Retina (tissue), 1 donor: ENCODE measurements at regions not wholly inside any gene's neighbourhood (a gene's known extent, or its start where the extent isn't known, plus 50 kb on each side); places are given as distances from the start of the nearest gene placed in this dataset.

Experiments used
- DNase-seq: peaks from one replicate; pipeline ENCODE4 v3.0.0-alpha.2; 2016

DNA sequence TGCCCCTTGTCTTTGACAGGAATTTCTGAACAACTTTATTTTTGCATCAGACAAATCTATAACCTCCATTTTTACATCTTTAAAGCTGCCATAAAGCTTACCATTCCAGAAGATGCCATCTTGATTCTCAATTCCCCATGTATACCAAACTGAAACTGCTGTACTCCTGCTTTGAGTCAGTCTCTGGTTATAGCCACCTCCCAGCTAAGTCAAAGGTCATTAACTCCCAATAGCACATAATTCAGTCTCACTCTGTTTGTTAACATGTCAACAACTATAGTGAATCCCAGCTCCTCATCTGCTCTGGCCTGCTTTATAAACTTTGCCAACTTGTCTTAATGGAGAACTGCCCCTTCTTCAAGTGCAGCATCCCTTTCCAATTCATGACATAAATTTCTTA, 343.6 kb downstream of the FRK start:
- no peak for DNase-seq

DNA sequence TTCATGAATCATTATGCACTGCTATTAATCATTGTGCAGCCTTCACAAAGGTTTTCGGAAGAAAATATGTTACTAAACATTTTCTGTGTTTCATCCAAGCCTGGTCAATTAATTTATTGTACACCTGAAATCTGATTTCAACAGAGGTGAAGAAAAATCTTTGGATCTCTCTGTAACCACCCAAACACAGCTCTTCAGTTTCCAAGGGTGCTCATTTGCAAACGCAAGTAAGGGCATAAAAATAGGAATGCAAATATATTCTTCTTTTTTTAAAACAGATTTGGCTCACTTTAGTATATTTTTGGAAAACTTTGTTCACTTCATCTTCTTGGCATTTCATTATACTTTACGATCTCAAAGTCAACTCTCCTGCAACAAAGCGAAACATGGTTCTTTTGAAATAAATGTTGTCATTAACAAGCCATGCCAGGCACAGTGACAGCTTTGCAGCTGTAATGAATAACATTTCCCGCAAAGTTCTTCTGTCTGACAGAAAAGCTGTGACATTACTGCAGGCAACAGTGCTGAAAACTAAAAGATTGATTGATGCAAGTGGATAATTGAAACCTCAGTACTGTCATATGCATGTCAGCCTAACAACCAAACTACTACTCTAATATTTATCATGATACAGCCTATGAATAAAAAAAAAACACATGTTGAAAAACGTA, 348.3 kb downstream of the FRK start:
- no peak for DNase-seq

DNA sequence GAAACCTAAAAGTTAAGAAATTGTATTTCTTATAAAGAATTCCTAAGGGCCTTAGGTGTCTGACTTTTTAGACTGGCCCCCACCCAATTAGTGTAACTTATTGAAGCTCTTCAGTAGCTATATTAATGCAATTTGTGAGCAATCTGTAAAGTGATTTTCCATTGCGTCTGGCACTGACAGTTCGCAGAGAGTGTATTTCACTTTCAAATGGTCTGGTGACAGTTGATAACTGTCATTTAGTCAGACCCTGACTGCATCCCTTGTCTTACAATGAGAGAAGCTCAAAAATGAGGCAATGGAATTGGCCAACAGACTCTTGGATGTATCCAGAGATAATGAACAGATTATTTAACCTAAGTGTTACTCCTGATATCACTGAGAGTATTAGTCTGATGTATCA, 351.8 kb downstream of the FRK start:
- no peak for DNase-seq

DNA sequence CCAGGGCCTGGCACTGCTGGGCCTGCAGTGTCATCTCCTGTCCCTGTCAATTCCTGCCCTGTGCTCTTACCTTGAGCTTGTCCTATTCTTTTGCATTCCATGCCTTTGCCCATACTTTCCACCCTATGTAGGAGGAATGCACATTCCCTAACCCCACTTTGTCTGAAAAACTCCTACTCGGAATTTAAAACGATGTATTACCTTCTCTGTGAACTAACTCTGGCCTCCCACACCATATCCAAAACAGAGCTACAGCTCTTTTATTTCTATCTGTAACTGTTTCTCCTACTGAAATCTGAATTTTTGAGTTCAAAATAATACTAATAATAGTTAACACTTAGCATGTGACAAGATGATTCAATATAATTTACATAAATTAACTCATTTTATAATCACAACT, 353.7 kb downstream of the FRK start:
- no peak for DNase-seq

DNA sequence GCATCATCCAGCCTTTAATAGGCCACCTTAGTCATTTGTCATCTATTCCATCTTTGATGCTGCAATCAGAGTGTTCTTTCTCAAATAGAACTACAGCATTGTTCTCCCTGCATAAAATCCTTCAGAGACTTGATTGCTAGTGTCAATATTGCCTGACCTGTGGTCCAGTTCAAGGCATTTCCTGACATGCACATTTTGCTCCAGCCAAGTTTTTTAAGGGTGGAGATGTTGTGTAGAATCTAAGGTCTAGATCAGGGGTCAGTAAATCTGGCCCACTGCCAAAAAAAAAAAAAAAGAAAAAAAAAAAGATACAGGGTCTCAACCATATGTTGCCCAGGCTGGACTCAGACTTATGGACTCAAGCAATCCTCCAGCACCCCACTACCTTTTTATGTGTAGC, 354.4 kb downstream of the FRK start:
- DNase-seq = no peak

DNA sequence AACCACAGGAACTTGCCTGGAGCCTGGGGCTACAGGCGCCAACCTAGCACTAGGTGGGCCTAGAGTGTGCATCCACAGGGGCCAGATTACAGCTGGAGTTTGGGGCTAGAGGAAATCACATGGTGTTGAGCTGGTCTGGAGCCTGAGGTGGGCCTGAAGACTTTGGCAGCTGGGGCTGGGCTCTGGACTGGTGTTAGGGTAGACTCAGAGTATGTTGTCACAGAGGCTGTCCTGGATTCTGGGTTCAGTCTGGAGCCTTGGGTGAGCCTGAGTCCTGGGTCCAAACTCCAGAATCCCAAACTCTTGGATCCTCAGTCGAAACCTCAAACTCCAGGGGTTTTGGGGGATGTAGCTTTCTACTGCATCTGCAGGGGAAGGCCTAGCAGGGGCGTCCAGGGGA, 356.7 kb downstream of the FRK start:
- DNase-seq = no peak

DNA sequence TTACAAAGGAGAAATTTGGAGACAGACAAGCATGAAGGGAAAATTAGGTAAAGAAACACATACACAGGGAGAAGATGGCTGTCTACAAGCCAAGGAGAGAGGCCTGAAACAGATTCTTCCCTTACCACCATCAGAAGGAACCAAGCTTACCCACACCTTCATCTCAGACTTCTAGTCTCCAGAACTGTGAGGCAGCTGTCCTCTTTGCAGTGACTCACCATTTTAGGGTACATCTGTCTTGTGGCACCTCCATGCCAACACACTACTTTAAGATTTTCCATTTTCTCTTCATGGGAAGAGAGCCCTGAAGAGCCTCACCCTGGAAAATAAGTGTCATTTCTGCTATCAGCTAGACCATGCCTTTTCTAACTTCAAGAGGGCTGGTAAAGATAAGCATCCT, 369.3 kb downstream of the FRK start:
- no peak for DNase-seq

DNA sequence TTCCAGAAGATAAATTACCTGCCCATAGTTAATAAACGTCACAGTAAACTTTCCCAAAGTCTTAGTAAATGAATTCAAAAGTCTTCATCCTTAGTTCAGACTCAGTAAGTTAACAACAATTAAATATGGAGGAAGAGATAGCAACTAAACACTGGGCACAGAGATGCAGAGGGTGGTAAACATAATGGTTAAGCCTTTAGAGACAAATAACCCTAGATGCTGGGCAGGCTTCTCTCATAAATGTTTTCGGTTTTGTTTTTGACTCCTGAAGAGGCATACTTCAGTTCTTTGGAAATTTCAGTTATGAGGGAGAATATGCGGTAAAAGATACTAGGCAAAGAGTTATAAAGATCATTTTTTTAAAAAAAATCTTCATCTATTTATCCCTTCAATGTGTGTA, 369.8 kb downstream of the FRK start:
- no peak for DNase-seq

DNA sequence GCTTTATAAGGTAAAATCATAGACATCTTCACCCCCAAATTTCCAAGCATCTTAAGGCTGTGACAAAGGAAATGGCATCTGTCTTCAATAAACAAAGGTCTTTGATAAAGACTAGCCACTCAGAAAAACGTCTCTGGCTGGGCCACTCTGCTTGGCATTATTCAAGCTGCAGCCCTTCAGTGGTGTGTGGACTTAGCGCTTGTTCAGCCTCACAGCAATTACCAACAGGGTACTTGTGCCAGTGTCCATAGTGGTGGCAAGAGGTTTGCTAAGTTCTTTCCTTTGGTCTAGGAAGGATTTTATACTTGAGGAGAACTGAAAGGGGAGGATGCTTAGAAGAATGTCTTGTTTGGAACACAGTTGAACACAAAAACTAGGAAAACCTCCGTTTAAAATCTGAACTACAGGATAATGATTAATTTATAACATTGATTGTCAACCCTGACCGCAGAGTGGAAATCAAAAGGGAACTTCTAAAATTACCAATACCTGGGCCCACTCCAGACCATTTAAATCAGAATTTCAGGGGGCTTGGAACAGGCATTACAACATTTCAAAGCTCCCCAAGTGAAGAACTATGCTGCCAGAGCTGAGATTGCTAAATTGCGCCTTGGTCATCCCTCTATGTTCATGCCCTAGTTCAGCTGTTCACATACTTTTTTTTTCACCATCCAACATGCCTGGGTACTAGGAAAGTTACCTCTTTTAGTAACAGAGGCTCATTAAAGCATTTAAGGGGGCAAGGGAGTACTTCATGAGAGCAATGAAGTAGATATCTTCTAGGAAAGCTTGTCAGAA, 378.5 kb downstream of the FRK start:
- DNase-seq = no peak

DNA sequence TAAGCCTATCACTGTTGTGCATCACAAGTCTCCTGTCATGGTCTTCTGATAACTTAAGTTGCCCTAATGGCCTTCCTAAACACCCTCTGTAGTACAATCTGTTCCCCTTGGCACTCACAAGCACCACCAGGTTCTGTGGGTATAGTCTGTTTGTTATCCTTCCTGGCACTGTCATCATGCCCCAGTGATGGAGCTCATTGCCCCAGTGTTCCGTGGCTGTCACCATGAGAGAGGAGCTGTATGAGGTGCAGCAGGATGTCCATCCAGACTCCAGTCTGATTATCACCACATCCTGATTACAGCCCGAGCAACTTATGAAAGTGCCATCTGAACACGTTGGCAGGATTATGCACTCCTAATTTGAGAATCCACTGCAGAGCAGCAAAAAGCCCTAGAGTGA, 380.1 kb downstream of the FRK start:
- DNase-seq = no peak

DNA sequence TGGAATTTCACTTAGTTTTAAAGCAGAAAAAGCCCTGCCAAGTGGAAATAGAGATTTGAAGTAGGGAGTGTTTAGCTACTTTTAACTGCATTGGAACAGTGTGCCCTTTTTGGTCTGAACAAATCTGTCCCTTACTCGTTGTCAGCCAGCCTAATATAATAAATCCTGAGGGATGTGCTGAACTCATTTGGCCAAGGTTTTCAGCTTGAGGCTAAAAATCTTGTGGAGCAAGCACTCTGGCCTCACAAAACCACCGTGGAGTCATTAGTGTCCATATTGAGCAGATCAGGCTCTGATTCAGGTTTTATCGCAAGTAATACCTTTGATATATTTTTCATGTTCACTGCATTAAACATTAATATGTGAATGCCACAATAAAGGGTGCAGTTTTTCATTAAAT, 383.5 kb downstream of the FRK start:
- DNase-seq = no peak

DNA sequence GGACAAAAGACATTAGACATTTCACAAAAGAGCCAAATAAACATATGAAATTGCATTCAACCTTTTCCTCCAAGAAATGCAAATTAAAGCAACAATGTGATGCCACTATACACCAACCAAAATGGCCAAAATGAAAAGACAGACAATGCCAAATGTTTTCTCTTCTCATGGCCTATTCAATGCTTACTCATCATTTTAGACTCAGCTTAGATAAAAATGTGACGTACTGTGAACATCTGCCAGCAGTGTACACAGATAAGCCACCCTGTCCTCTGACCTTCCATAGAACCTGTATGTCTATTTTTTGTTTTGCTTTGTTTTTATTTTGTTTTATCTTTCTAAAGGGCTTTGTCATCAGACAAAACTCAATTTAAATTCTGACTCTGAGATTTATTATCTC, 385.2 kb downstream of the FRK start:
- no peak for DNase-seq

DNA sequence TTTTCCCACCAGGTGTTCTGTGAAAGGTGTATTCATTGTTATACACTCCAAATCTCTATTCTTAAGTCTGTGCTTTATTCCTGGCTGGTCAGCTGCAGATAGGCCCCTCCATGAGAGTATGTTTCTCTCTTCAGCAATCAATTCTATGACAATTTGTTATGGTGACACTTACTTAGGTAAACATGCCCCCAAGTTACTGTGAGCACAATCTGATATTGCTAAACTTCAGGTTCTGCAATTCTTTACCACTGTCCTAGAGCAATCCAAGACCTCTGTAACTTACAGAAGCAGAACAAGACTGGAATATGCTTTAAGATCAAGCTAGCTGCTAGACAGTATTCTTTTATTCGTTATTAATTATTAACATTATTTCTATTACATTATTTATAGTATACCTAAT, 391.9 kb downstream of the FRK start:
- no peak for DNase-seq

DNA sequence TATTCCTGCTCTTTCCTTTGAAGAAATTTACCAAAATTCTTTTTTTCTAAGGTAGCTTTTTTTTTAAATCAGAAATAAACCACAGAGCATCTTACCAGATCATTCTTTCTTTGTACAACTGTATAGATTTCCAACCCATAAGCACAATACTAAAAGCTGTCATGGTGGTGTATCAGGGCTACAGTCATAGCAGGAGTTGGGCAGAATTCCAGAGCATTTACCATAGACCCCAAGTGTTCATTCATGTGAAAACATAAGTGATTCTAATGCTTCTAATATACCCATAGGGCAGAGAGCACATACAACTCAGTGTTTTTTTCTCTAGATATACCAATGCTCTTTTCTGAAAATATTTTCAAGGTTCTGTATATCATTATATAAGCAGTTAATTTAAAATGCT, 392.5 kb downstream of the FRK start:
- DNase-seq = no peak

DNA sequence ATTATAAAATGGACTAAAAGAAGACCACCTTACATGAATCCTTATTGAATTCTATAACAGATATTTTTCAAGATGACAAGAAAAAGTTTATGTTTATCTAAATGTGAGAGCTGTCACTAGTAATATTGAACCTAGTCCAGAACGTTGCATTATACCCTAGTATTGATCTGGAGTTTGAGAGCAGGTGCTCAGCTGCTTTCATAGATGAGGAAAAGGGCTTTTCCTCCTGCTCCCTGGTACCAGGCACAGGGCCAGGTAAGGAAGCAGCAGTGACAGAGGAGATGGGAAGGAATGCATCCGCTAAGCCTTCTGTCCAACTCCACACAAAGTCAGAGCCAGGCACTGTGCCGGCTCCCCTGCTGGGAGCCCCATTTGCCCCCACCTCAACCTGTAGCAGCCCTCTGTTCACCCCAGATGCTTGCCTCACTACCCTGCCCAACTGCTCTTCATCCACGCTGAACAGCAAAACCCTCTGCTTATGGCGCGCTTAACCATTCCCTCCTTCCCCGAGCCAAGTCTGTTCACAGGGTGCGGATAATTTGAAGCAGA, 393.1 kb downstream of the FRK start:
- no peak for DNase-seq

DNA sequence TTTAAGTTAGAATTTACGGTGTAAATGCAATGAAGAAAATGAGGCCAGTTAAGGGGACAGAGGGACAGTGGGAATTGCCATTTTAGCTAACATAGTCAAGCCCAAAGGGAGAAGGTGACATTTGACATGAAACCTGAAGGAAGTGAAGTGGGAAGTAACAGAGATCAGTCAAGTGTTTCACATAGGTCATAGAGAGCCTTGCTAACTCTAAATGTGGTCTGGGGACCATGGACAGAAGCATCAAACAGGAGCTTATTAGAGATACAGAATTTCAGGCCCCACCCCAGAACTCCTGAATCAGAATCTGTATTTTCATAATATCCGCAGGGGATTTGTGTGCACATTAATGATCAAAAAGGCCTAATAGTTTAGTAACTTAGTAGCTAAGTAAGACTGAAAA, 393.7 kb downstream of the FRK start:
- no peak for DNase-seq

DNA sequence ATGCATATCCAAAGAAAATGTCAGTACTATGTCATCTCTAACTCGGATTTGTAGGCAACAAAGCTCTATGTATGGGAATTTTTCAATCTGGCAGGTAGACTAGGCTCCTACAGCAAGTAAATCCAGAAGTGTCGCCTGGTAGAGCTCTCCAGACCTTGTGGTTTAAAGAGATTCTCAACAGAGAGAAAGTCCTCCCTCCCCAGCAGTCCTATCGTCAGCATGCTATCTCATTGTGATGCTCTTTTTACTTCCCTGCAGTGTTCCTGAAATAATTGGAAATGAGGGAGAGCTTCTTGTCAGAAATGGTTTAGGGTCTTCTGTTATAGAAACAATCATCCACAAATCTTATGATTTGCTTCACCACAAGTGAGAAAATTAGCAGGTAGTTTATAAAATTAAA, 395.4 kb downstream of the FRK start:
- no peak for DNase-seq

DNA sequence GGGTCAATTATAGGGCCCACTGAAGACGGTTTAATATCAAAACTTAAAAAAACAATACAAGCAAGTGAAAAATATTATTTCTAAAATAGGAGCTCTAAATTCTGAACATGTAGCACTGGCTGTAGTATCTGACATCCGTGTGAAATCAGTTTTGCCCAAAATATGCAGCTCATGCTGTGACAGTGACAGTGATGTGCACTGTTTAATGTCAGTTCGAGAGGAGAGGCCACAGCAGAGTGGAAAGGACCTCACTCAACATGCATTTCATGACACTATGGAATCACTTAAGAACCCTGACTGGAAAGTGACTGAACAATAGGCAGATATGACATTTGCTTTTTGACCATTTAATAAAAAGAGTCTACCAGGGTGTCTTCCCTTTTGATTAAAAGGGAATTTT, 397.0 kb downstream of the FRK start:
- DNase-seq = peak; percentile 11

DNA sequence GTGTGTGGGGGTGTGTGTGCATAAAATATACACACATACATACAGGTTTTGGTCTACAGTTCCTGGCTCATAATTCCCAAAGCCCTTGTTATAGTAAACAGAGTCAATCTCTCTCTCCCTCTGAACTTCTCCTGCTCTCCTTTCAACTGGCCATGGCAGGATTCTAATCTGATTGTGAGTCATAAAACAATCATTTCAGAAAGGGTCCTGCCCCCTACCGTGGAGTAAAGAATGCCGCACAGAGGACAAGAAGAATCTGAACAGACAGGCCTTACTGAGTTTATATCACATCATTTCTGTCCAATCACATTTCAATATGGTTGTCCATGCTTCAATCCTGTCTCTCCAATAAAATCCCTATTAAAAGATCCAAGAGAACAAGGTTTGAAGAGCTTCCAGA, 416.9 kb downstream of the FRK start:
- no peak for DNase-seq

DNA sequence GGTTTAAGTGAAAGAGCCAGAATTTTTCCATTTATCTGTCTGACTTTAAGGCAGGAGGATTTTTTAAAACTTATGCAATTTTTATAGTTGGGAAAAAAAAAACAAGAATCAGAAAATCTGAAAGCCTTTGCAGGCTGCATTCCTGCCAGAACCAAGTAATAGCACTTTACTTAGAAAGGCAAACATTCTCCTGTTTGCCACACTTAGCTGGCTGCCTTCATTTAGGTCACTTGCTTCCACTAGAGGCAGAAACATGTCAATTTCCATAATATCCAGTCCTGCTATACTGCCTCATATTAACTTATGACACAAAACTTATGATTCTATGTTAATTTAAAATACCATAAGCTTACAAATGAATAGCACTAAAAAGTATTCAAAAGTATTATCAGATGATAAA, 425.8 kb downstream of the FRK start:
- DNase-seq = no peak

DNA sequence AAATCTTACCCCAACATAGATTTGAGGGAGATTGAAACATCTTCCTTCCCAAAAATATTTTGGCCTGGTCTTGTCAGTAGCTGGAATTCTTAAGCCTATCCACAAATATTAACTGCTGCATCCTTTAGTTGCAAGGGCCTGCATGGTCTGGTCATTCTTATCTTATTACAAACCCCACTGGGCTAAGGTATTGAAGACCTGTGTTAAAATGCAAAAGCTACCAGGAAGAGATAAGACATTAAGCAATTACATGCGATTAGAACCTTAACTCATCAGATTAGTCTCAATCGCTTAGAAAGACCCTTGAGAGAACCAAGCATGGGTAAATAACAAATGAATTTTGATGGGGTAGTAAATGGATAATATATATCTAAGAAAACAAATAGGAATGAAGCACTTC, 426.6 kb downstream of the FRK start:
- DNase-seq = no peak

DNA sequence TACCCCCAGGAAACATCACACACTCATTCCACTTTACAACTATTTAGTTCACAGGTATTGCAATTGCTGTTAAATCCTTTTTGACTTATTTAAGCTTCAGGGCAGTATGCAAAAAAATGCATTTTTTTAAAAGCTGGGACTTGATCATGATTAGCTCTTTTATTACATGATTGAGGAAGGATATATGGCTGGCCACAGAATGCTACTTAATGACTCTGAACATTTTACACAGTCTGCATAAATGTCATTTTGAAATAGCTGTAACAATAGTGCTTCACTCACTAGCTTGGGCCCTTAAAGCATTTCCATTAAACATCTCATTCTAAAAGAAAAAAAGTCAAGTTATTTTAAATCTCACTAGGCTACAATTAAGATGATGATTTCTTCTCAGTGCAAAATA, 429.7 kb downstream of the FRK start:
- DNase-seq = no peak

DNA sequence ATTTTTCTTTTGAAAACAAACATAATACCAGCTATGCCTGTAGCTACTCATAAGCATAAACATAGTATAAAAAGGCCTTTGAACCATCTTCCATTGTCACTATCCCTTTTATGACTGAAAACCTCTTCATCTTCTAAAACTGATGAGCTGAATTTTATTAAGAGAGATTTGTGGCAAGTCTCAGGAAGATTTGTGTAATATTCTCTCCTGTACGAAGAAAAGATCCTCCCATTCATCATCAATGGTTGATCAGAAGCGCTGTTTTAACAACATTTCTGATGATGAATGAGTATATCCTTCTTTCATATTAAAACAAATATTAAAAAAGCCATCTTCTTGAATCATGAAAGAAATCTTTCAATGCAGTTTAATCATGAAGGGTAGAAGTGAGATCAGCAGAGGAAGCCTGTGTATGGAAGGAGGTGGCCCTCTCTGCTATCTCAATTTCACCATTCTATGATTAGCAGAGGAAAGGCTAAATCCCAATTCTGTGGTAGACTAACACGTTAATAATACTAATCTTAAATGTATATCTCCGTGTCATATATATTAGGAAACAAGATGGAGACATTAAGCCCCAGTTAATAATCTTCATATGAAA, 430.2 kb downstream of the FRK start:
- DNase-seq = no peak

DNA sequence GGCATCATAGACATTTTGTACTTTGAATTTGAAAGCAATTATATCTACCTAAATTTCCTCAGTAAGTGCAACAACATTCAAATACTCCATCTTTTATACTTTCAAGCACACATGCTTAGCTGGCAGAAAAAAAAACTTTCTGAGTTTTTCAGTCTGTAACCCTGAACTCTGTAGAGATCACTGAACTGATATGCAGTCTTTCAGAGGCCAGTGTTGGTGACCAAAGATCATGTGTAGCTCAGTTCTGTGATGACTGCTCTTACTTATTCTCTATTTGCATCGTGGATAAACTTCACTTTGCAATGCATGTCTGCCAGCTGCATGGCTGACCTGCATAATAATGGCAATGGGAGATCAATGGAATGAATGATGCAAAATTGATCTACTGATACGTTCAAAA, 431.3 kb downstream of the FRK start:
- DNase-seq = no peak
